ENCODE measurements at regions not wholly inside any gene's neighbourhood (a gene's known extent, or its start where the extent isn't known, plus 50 kb on each side); places are given as distances from the start of the nearest gene placed in this dataset.

- H3K27ac ChIP-seq, result no peak overlapping the region
- TF ChIP-seq ZFX (IDR thresholded peaks at IDR 0.05) (no peak), CTCF (conservative IDR thresholded peaks at IDR 0.05) (no peak)
Measured at GRCh38 chr5:162382839-162383238, 315.3 kb downstream of the GABRG2 start.

GRCh38 chr5:162384225-162384624 is 316.7 kb downstream of the GABRG2 start:
- TF ChIP-seq CTCF (conservative IDR thresholded peaks at IDR 0.05), result no peak
- no peak overlapping the region for H3K27ac ChIP-seq

- no peak overlapping the region for H3K27ac ChIP-seq
- TF ChIP-seq ZFX (IDR thresholded peaks at IDR 0.05), result no peak
- TF ChIP-seq CTCF (conservative IDR thresholded peaks at IDR 0.05), result no peak
Measured at GRCh38 chr5:162391833-162392232, 324.3 kb downstream of the GABRG2 start.

GRCh38 chr5:162392336-162392735 is 324.8 kb downstream of the GABRG2 start:
- H3K27ac ChIP-seq, result no peak overlapping the region
- TF ChIP-seq ZFX (IDR thresholded peaks at IDR 0.05) (no peak), CTCF (conservative IDR thresholded peaks at IDR 0.05) (no peak)

GRCh38 chr5:162393534-162393933 is 326.0 kb downstream of the GABRG2 start:
- TF ChIP-seq ZFX (IDR thresholded peaks at IDR 0.05), result no peak
- TF ChIP-seq CTCF (conservative IDR thresholded peaks at IDR 0.05), result no peak

GRCh38 chr5:162407614-162408013 is 340.0 kb downstream of the GABRG2 start:
- TF ChIP-seq CTCF (conservative IDR thresholded peaks at IDR 0.05), result no peak
- TF ChIP-seq ZFX (IDR thresholded peaks at IDR 0.05), result no peak
- no peak overlapping the region for H3K27ac ChIP-seq

More at GRCh38 chr5:162393534-162393933, 326.0 kb downstream of the GABRG2 start:
- H3K27ac ChIP-seq, result no peak overlapping the region

- no peak overlapping the region for H3K27ac ChIP-seq
- TF ChIP-seq CTCF (conservative IDR thresholded peaks at IDR 0.05) (no peak), ZFX (IDR thresholded peaks at IDR 0.05) (no peak)
Measured at GRCh38 chr5:162410365-162410764, 342.8 kb downstream of the GABRG2 start.

Measured in C4-2B (cell line).